DOHH2 (cell line): ENCODE measurements at regions not wholly inside any gene's neighbourhood (a gene's known extent, or its start where the extent isn't known, plus 50 kb on each side); places are given as distances from the start of the nearest gene placed in this dataset.
A peak's percentile ranks its signal among the peaks of the same experiment; 100 is the strongest.

Experiments
- H3F3A ChIP-seq: fragments of 200-600 bp; sonication (generic), shearing (Covaris generic); 2 replicates; pipeline ENCODE4 v1.6.0; 2016; ENCODE audit warnings: antibody characterized with exemption, mild to moderate bottlenecking; ENCODE audit not compliant: control insufficient read depth, insufficient read depth
- H3K27ac ChIP-seq: fragments of 200-600 bp; sonication (generic); 2 replicates; pipeline ENCODE4 v1.5.1; 2014; ENCODE audit warnings: low read depth, mild to moderate bottlenecking, low read length, moderate library complexity
- H3K27me3 ChIP-seq: fragments of 200-600 bp; sonication (generic); 2 replicates; pipeline ENCODE4 v1.6.1; 2014; ENCODE audit warnings: mild to moderate bottlenecking, low read length, mixed read lengths; ENCODE audit not compliant: control insufficient read depth
- H3K36me3 ChIP-seq: fragments of 200-600 bp; sonication (generic); 2 replicates; pipeline ENCODE4 v1.6.1; 2014; ENCODE audit warnings: mild to moderate bottlenecking, low read length, moderate library complexity, mixed read lengths; ENCODE audit not compliant: control insufficient read depth
- H3K4me1 ChIP-seq: fragments of 200-600 bp; sonication (generic); 2 replicates; pipeline ENCODE4 v1.6.1; 2014; ENCODE audit warnings: mild to moderate bottlenecking, low read length, mixed read lengths; ENCODE audit not compliant: control insufficient read depth
- H3K4me2 ChIP-seq: fragments of 200-600 bp; sonication (generic); 2 replicates; pipeline ENCODE4 v1.6.0; 2014; ENCODE audit warnings: mild to moderate bottlenecking, low read length, moderate library complexity
- H3K4me3 ChIP-seq: fragments of 200-600 bp; sonication (generic); 2 replicates; pipeline ENCODE4 v1.5.1; 2014; ENCODE audit warnings: mild to moderate bottlenecking, low read length, mixed read lengths
- H3K79me2 ChIP-seq: fragments of 200-600 bp; sonication (generic); 2 replicates; pipeline ENCODE4 v1.6.1; 2014; ENCODE audit warnings: mild to moderate bottlenecking, low read length, mixed read lengths; ENCODE audit not compliant: control insufficient read depth
- H3K9me2 ChIP-seq: fragments of 200-600 bp; sonication (generic); replicated peaks from 2 replicates; pipeline ENCODE4 v1.6.1; 2014; ENCODE audit warnings: mild to moderate bottlenecking, low read length, mixed read lengths; ENCODE audit not compliant: control insufficient read depth
- H3K9me3 ChIP-seq: fragments of 200-600 bp; sonication (generic); 2 replicates; pipeline ENCODE4 v1.6.1; 2014; ENCODE audit warnings: antibody characterized with exemption, low read length, mixed read lengths; ENCODE audit not compliant: control insufficient read depth, insufficient read depth
- H4K20me1 ChIP-seq: fragments of 200-600 bp; sonication (generic); 2 replicates; pipeline ENCODE4 v1.6.0; 2014; ENCODE audit warnings: low read depth, mild to moderate bottlenecking, antibody characterized with exemption, low read length, moderate library complexity; ENCODE audit not compliant: control insufficient read depth, insufficient read depth
- EZH2phosphoT487 ChIP-seq: fragments of 200-600 bp; sonication (generic); IDR thresholded peaks from 2 replicates; pipeline ENCODE4 v1.6.1; 2017; ENCODE audit warnings: borderline replicate concordance, mild to moderate bottlenecking, antibody characterized with exemption, low read length, moderate library complexity, mixed read lengths
- TF ChIP-seq, protein P1 (sequence below): fragments of 200-600 bp; sonication (generic); IDR thresholded peaks from one replicate; pipeline ENCODE4 v1.5.1; 2014; ENCODE audit warnings: antibody characterized with exemption, mild to moderate bottlenecking, low read depth, low read length; ENCODE audit not compliant: poor library complexity, severe bottlenecking

DNA sequence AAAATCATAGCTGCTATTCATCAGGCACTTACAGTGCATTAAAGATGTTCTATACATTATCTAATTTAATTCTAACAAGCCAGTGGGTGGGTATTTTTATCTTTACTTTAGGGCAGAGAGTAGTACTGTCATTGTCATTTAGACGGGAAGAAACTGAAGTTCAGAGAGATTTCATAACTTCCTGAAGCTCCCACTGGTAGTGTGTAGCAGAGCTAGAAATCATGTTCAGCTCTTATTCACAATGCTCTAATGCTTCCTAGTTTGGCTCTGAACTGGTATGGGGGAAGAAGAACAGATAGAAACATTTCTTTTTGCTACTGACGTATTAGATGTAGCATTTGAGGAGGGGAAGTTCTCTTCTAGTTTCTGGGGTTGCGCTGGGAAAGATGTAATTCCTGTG is 116.7 kb downstream of the CYP26A1 start:
- no peaks in the 10 kb centered on the region for H3F3A ChIP-seq
- H4K20me1 ChIP-seq = no peaks in the 10 kb centered on the region
- H3K27me3 ChIP-seq = no peaks in the 10 kb centered on the region
- no peaks in the 10 kb centered on the region for H3K9me3 ChIP-seq
- no peaks in the 10 kb centered on the region for H3K4me1 ChIP-seq
- H3K36me3 ChIP-seq = no peaks in the 10 kb centered on the region
- TF ChIP-seq EZH2phosphoT487 = no peak
- TF ChIP-seq, protein P1, sequence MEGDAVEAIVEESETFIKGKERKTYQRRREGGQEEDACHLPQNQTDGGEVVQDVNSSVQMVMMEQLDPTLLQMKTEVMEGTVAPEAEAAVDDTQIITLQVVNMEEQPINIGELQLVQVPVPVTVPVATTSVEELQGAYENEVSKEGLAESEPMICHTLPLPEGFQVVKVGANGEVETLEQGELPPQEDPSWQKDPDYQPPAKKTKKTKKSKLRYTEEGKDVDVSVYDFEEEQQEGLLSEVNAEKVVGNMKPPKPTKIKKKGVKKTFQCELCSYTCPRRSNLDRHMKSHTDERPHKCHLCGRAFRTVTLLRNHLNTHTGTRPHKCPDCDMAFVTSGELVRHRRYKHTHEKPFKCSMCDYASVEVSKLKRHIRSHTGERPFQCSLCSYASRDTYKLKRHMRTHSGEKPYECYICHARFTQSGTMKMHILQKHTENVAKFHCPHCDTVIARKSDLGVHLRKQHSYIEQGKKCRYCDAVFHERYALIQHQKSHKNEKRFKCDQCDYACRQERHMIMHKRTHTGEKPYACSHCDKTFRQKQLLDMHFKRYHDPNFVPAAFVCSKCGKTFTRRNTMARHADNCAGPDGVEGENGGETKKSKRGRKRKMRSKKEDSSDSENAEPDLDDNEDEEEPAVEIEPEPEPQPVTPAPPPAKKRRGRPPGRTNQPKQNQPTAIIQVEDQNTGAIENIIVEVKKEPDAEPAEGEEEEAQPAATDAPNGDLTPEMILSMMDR = no peak
- H3K4me2 ChIP-seq = no peak overlapping the region
- H3K79me2 ChIP-seq = no peaks in the 10 kb centered on the region
- H3K4me3 ChIP-seq = no peak overlapping the region
- no peaks in the 10 kb centered on the region for H3K9me2 ChIP-seq
- H3K27ac ChIP-seq = no peak overlapping the region

DNA sequence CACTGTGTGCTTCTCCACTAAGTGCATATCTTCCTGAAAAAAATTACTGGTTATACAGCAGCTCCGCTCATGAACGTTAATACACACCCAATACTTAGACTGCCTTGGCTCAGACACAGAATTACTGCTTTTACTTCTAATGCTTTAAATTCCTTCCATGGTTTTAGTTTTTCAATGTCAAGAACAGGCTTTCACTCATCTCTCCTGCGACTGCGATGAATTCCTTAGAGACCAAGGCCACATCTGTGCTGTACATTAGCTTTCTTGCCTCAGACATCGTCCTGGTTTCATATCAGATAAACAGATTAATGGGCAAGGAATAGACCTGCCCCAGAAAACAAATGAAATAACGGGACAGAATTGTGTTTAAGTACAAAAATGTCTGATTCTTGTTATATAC is 120.2 kb downstream of the CYP26A1 start:
- TF ChIP-seq, protein P1 = no peak
- TF ChIP-seq EZH2phosphoT487 = no peak
- Histone ChIP-seq H3K79me2 (no peaks in the 10 kb centered on the region), H3K4me1 (peaks cover 9% of the 10 kb centered on the region), H3K27me3 (no peaks in the 10 kb centered on the region), H3K9me3 (no peaks in the 10 kb centered on the region), H3K36me3 (no peaks in the 10 kb centered on the region), H3K4me3 (no peak overlapping the region), H3K4me2 (no peak overlapping the region), H4K20me1 (no peaks in the 10 kb centered on the region), H3K27ac (no peak overlapping the region), H3K9me2 (no peaks in the 10 kb centered on the region), H3F3A (no peaks in the 10 kb centered on the region)

GRCh38 chr10:93198401-93199131 is 124.9 kb downstream of the CYP26A1 start:
- peaks cover 17% of the 10 kb centered on the region for H3K4me1 ChIP-seq
- peak overlapping the region; percentile 55 for H3K4me2 ChIP-seq
- H3K36me3 ChIP-seq = no peaks in the 10 kb centered on the region
- no peaks in the 10 kb centered on the region for H4K20me1 ChIP-seq
- H3F3A ChIP-seq = no peaks in the 10 kb centered on the region
- peak overlapping the region; percentile 40 for H3K4me3 ChIP-seq
- TF ChIP-seq, protein P1 = no peak
- no peak for TF ChIP-seq EZH2phosphoT487
- no peaks in the 10 kb centered on the region for H3K79me2 ChIP-seq
- H3K9me2 ChIP-seq = no peaks in the 10 kb centered on the region
- H3K27ac ChIP-seq = no peak overlapping the region
- H3K9me3 ChIP-seq = no peaks in the 10 kb centered on the region
- H3K27me3 ChIP-seq = no peaks in the 10 kb centered on the region
